ENCODE measurements at regions not wholly inside any gene's neighbourhood (a gene's known extent, or its start where the extent isn't known, plus 50 kb on each side); places are given as distances from the start of the nearest gene placed in this dataset.

- H3K4me3 ChIP-seq (ENCODE audit: low read depth, low read length): no peak overlapping the region
- TF ChIP-seq CTCF (IDR thresholded peaks at IDR 0.05; ENCODE audit: insufficient read depth in 1 of 2, low read depth in 1 of 2, low read length in 1 of 2, severe bottlenecking in 1 of 2, unreplicated experiment in 1 of 2): no peak
- H3K4me3 Mint-ChIP-seq (ENCODE audit: unreplicated experiment): no peak overlapping the region
Measured at GRCh38 chr3:161822291-161822690, 325.7 kb downstream of the OTOL1 start.

GRCh38 chr3:161823910-161824309 is 327.3 kb downstream of the OTOL1 start:
- intact Hi-C loops (cut with micrococcal nuclease; ENCODE audit: unreplicated experiment): no loop called here

More at GRCh38 chr3:161822291-161822690, 325.7 kb downstream of the OTOL1 start:
- no peak for DNase-seq
- Mint-ChIP-seq H3K9me3 (ENCODE audit: unreplicated experiment) (no peaks in the 10 kb centered on the region), H3K27ac (ENCODE audit: unreplicated experiment) (no peak overlapping the region), H3K4me1 (ENCODE audit: low read depth, unreplicated experiment) (no peaks in the 10 kb centered on the region), H3K36me3 (ENCODE audit: insufficient read depth, unreplicated experiment) (no peaks in the 10 kb centered on the region), H3K27me3 (ENCODE audit: insufficient read depth, unreplicated experiment) (no peaks in the 10 kb centered on the region)
- Histone ChIP-seq H3K9me3 (no peaks in the 10 kb centered on the region), H3K36me3 (ENCODE audit: control insufficient read depth, insufficient read depth, low read length) (no peaks in the 10 kb centered on the region), H3K27me3 (replicated peaks; ENCODE audit: control insufficient read depth, insufficient read depth, low read length) (no peaks in the 10 kb centered on the region), H3K4me1 (no peaks in the 10 kb centered on the region)
- no TSS peak for BruUV-seq (replicated peaks)
- ChIA-PET POLR2A (no interaction called here), CTCF (no interaction called here)
- intact Hi-C loops (cut with micrococcal nuclease; ENCODE audit: unreplicated experiment): no loop called here

GRCh38 chr3:161838021-161838420 is 341.4 kb downstream of the OTOL1 start:
- no peaks in the 10 kb centered on the region for H3K9me3 ChIP-seq

More at GRCh38 chr3:161823910-161824309, 327.3 kb downstream of the OTOL1 start:
- ChIA-PET POLR2A (no interaction called here), CTCF (no interaction called here)
- no peak for DNase-seq
- no TSS peak for BruUV-seq (replicated peaks)
- no peaks in the 10 kb centered on the region for H3K36me3 ChIP-seq (ENCODE audit: control insufficient read depth, insufficient read depth, low read length)
- Mint-ChIP-seq H3K27ac (ENCODE audit: unreplicated experiment) (no peak overlapping the region), H3K9me3 (ENCODE audit: unreplicated experiment) (no peaks in the 10 kb centered on the region), H3K4me3 (ENCODE audit: unreplicated experiment) (no peak overlapping the region), H3K27me3 (ENCODE audit: insufficient read depth, unreplicated experiment) (no peaks in the 10 kb centered on the region), H3K36me3 (ENCODE audit: insufficient read depth, unreplicated experiment) (no peaks in the 10 kb centered on the region), H3K4me1 (ENCODE audit: low read depth, unreplicated experiment) (no peaks in the 10 kb centered on the region)
- no peaks in the 10 kb centered on the region for H3K4me1 ChIP-seq
- no peak overlapping the region for H3K4me3 ChIP-seq (ENCODE audit: low read depth, low read length)
- no peak for TF ChIP-seq CTCF (IDR thresholded peaks at IDR 0.05; ENCODE audit: insufficient read depth in 1 of 2, low read depth in 1 of 2, low read length in 1 of 2, severe bottlenecking in 1 of 2, unreplicated experiment in 1 of 2)
- no peaks in the 10 kb centered on the region for H3K9me3 ChIP-seq
- H3K27me3 ChIP-seq (replicated peaks; ENCODE audit: control insufficient read depth, insufficient read depth, low read length): no peaks in the 10 kb centered on the region

More at GRCh38 chr3:161838021-161838420, 341.4 kb downstream of the OTOL1 start:
- POLR2A ChIA-PET: no interaction called here
- no peaks in the 10 kb centered on the region for H3K4me1 ChIP-seq
- no peak for TF ChIP-seq CTCF (IDR thresholded peaks at IDR 0.05; ENCODE audit: insufficient read depth in 1 of 2, low read depth in 1 of 2, low read length in 1 of 2, severe bottlenecking in 1 of 2, unreplicated experiment in 1 of 2)
- no peak for DNase-seq
- no peaks in the 10 kb centered on the region for H3K27me3 ChIP-seq (replicated peaks; ENCODE audit: control insufficient read depth, insufficient read depth, low read length)
- no peak overlapping the region for H3K27ac Mint-ChIP-seq (ENCODE audit: unreplicated experiment)
- H3K36me3 Mint-ChIP-seq (ENCODE audit: insufficient read depth, unreplicated experiment): no peaks in the 10 kb centered on the region
- CTCF ChIA-PET: no interaction called here
- intact Hi-C loops (cut with micrococcal nuclease; ENCODE audit: unreplicated experiment): no loop called here
- no peak overlapping the region for H3K4me3 ChIP-seq (ENCODE audit: low read depth, low read length)
- no peaks in the 10 kb centered on the region for H3K9me3 Mint-ChIP-seq (ENCODE audit: unreplicated experiment)
- H3K4me3 Mint-ChIP-seq (ENCODE audit: unreplicated experiment): no peak overlapping the region
- no peaks in the 10 kb centered on the region for H3K4me1 Mint-ChIP-seq (ENCODE audit: low read depth, unreplicated experiment)
- no TSS peak for BruUV-seq (replicated peaks)
- no peaks in the 10 kb centered on the region for H3K36me3 ChIP-seq (ENCODE audit: control insufficient read depth, insufficient read depth, low read length)
- H3K27me3 Mint-ChIP-seq (ENCODE audit: insufficient read depth, unreplicated experiment): no peaks in the 10 kb centered on the region
